ENCODE measurements at regions not wholly inside any gene's neighbourhood (a gene's known extent, or its start where the extent isn't known, plus 50 kb on each side); places are given as distances from the start of the nearest gene placed in this dataset.
A peak's percentile ranks its signal among the peaks of the same experiment; 100 is the strongest.

- no peak for DNase-seq
Measured at GRCh38 chr2:198390670-198391069, 586.3 kb downstream of the PLCL1 start.

- no peak for DNase-seq
Measured at GRCh38 chr2:198387677-198388076, 583.3 kb downstream of the PLCL1 start.

GRCh38 chr2:198385856-198386255 lies 581.5 kb downstream of the PLCL1 start:
- no peak for DNase-seq

GRCh38 chr2:198385326-198385725 lies 580.9 kb downstream of the PLCL1 start:
- no peak for DNase-seq

GRCh38 chr2:198383392-198383791 lies 579.0 kb downstream of the PLCL1 start:
- DNase-seq, result no peak

- DNase-seq, result no peak
Measured at GRCh38 chr2:198382811-198383210, 578.4 kb downstream of the PLCL1 start.

GRCh38 chr2:198376677-198377076 lies 572.3 kb downstream of the PLCL1 start:
- DNase-seq, result no peak

GRCh38 chr2:198375083-198375410 lies 570.7 kb downstream of the PLCL1 start:
- DNase-seq, result no peak

- peak; percentile 47 for DNase-seq
Measured at GRCh38 chr2:198374375-198375082, 570.1 kb downstream of the PLCL1 start.

GRCh38 chr2:198371921-198372543 lies 567.6 kb downstream of the PLCL1 start:
- no peak for DNase-seq

GRCh38 chr2:198371329-198371728 lies 566.9 kb downstream of the PLCL1 start:
- DNase-seq, result no peak

GRCh38 chr2:198368089-198368488 lies 563.7 kb downstream of the PLCL1 start:
- DNase-seq, result no peak

- DNase-seq, result no peak
Measured at GRCh38 chr2:198362740-198363139, 558.3 kb downstream of the PLCL1 start.

- DNase-seq, result no peak
Measured at GRCh38 chr2:198359308-198359707, 554.9 kb downstream of the PLCL1 start.

- no peak for DNase-seq
Measured at GRCh38 chr2:198356157-198356556, 551.8 kb downstream of the PLCL1 start.

GRCh38 chr2:198351647-198352046 lies 547.3 kb downstream of the PLCL1 start:
- no peak for DNase-seq

GRCh38 chr2:198347946-198348345 lies 543.6 kb downstream of the PLCL1 start:
- DNase-seq, result no peak

GRCh38 chr2:198347349-198347748 lies 543.0 kb downstream of the PLCL1 start:
- no peak for DNase-seq

GRCh38 chr2:198343471-198343870 lies 539.1 kb downstream of the PLCL1 start:
- no peak for DNase-seq

- DNase-seq, result no peak
Measured at GRCh38 chr2:198340846-198341245, 536.5 kb downstream of the PLCL1 start.

GRCh38 chr2:198339116-198339515 lies 534.7 kb downstream of the PLCL1 start:
- DNase-seq, result no peak

- no peak for DNase-seq
Measured at GRCh38 chr2:198337368-198337767, 533.0 kb downstream of the PLCL1 start.

GRCh38 chr2:198328454-198328853 lies 524.1 kb downstream of the PLCL1 start:
- DNase-seq, result no peak

GRCh38 chr2:198327526-198327925 lies 523.1 kb downstream of the PLCL1 start:
- no peak for DNase-seq

- no peak for DNase-seq
Measured at GRCh38 chr2:198326431-198326830, 522.0 kb downstream of the PLCL1 start.

Data from hindlimb muscle (tissue), 1 donor.